ENCODE measurements at regions not wholly inside any gene's neighbourhood (a gene's known extent, or its start where the extent isn't known, plus 50 kb on each side); places are given as distances from the start of the nearest gene placed in this dataset.

- DNase-seq: no peak
These were observed 708.0 kb downstream of the MED13L start for GRCh38 chr12:115569345-115570068.

GRCh38 chr12:115558281-115558680, 719.2 kb downstream of the MED13L start:
- DNase-seq: no peak

- no peak for DNase-seq
These were observed 723.9 kb downstream of the MED13L start for GRCh38 chr12:115553622-115554021.

GRCh38 chr12:115543269-115543668, 734.2 kb downstream of the MED13L start:
- no peak for DNase-seq

- no peak for DNase-seq
These were observed 734.8 kb downstream of the MED13L start for GRCh38 chr12:115542656-115543055.

GRCh38 chr12:115541891-115542421, 735.5 kb downstream of the MED13L start:
- no peak for DNase-seq

GRCh38 chr12:115528466-115528865, 749.0 kb downstream of the MED13L start:
- no peak for DNase-seq

GRCh38 chr12:115521771-115522409, 755.6 kb downstream of the MED13L start:
- DNase-seq: no peak

- DNase-seq: no peak
These were observed 757.6 kb downstream of the MED13L start for GRCh38 chr12:115519887-115520286.

- no peak for DNase-seq
These were observed 758.1 kb downstream of the MED13L start for GRCh38 chr12:115519359-115519758.

GRCh38 chr12:115517913-115518312, 759.6 kb downstream of the MED13L start:
- DNase-seq: no peak

- DNase-seq: no peak
These were observed 765.3 kb downstream of the MED13L start for GRCh38 chr12:115511986-115512711.

GRCh38 chr12:115511305-115511704, 766.2 kb downstream of the MED13L start:
- no peak for DNase-seq

GRCh38 chr12:115508990-115509389, 768.5 kb downstream of the MED13L start:
- DNase-seq: no peak

- no peak for DNase-seq
These were observed 769.4 kb downstream of the MED13L start for GRCh38 chr12:115507951-115508722.

- DNase-seq: no peak
These were observed 770.0 kb downstream of the MED13L start for GRCh38 chr12:115507560-115507889.

GRCh38 chr12:115506822-115507559, 770.5 kb downstream of the MED13L start:
- DNase-seq: no peak

GRCh38 chr12:115504306-115505290, 772.9 kb downstream of the MED13L start:
- no peak for DNase-seq

GRCh38 chr12:115500872-115501271, 776.6 kb downstream of the MED13L start:
- no peak for DNase-seq

GRCh38 chr12:115495300-115495699, 782.2 kb downstream of the MED13L start:
- no peak for DNase-seq

- no peak for DNase-seq
These were observed 784.9 kb downstream of the MED13L start for GRCh38 chr12:115492553-115492952.

Data from CD4-positive, alpha-beta T cell treated with Interleukin-15 for 1 hour (primary cell).